GM18498 (cell line): ENCODE measurements at regions not wholly inside any gene's neighbourhood (a gene's known extent, or its start where the extent isn't known, plus 50 kb on each side); places are given as distances from the start of the nearest gene placed in this dataset.
"Not testable (repeated sequence)": the region's sequence is repeated elsewhere in the genome, so short reads cannot be mapped to it uniquely, and the experiment has no call there.

ENCODE experiments used
- ATAC-seq: cut with Tn5 transposase; IDR thresholded peaks from one replicate; pipeline ENCODE4 v1.9.1; 2021; ENCODE audit warnings: mild to moderate bottlenecking, moderate library complexity; ENCODE audit not compliant: unreplicated experiment

GRCh38 chr7:4609576-4609975 lies 72.5 kb upstream of the FOXK1 start:
- ATAC-seq, result not testable (repeated sequence)

DNA sequence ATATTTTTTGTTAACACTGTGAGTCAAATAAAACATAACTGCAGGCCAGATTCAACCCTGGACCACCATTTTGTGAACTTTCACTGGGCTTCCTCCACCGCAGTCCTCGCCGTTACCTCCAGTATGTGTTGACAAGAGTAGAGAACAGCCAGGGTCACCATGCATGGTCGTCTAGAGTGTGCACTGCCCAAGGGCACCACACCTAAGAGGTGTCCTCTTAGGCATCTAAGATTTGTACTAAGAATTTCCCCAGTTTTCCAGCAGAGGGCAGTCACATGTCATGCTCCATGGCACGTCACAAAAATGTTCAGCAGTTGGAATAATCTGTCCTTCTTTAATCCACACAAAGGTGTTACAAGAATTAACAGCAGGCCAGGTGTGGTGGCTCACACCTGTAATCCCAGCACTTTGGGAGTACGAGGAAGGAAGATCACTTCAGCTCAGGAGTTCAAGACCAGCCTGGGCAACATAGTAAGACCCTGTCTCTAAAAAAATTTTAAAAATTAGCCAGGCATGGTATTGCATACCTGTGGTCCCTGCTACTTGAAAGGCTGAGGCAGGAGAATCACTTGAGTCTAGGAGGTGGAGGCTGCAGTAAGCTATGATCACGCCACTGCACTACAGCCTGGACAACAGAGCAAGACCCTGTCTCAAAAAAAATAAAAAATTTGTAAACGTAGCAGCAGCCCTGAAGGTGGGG lies 71.2 kb upstream of the FOXK1 start:
- ATAC-seq, result peak; percentile 59

DNA sequence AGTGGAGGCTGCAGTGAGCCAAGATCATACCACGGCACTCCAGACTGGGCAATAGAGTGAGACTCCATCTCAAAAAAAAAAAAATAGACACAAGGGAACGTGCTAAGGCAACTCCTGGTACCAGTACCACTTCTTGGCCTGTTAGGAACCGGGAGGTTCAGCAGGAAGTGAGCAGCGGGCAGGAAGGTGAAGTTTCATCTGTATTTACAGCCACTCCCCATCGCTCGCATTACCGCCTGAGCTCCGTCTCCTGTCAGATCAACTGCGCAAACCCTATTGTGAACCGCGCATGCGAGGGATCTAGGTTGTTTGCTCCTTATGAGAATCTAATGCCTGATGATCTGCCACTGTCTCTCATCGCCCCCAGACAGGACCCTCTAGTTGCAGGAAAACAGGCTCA lies 69.9 kb upstream of the FOXK1 start:
- ATAC-seq, result no peak

DNA sequence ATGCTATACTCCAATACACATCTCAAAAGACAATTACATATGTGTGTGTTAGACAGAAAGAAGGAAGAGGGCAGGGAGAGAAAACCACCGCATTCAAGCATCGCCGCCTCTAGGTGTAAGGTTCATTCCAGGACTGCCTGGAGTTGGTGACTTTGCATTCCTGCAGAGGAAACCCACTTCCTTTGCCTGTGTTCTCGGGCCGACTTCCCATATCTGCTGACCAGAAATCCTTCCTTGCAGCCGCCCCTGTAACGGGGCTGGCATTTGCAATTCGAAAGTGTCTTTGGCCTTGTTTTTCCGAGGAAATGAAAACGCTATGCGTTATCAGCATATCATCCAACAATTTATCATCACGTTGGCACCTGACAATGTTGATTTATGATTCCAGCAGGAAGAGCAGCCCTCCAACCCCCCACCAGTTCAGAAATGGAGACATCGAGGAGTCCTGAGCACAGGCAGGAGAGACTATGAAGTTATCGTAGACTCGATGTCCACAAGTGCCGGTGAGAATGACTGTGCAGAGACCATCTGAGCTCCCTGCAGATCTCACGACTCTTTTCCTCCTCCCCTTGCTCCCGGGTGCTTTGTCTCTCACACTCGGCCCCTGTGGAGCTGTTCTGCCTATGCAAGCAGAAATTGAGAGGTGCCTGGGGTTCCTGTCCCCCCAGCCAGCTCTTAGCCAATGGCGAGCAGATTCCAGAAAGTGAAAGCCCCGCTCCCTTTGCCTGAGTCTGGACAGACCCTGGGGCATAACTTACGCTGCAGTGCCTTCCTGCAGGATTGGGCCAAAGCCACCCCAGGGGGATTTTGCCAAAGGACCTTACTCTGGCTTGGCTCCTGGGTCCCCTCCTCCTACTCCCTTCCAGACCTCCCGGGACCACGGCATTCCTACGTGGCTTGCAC lies 68.9 kb upstream of the FOXK1 start:
- ATAC-seq, result no peak

DNA sequence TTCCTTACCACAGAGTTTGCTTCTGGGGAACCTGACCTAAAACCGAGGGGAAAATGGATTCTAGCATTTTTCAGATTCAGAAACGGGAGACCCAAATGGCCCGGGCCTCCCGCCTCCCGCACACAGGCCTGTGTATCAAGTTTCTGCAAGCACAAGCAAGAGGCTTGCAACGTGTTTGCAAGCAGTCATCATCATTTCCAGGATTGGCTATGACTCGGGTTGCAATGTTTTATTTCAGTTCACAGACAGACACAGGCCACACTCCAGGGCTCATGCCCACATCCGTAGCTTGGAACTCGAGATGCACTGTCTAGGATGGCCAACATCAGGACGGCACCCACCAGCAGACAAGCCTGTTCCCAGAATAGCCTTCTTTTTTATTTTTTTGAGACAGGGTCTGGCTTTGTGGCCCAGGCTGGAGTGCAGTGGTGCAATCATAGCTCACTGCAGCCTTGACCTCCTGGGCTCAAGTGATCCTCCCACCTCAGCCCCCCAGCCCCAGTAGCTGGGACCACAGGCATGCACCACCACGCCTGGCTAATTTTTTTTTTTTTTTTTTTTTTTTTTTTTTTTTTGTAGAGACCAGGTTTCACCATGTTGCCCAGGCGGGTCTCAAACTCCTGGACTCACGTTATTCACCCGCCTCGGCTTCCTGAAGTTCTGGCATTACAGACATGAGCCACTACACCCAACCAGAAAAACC lies 68.1 kb upstream of the FOXK1 start:
- no peak for ATAC-seq

DNA sequence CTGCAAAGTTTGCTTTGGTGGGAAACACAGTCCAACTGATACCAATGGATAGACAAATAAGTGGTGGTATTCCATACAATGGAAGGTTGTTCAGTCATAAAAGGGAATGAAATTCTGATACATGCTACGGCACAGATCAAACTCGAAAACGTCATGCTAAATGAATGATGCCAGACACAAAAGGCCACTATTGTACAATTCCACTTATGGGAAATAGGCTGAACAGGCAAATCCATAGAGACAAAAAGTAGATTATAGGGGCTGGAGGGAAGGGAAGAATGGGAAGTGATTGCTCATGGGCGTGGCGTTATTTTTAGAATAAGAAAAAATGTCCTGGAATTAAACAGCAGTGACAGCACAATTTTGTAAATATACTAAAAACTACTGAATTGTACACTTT lies 66.0 kb upstream of the FOXK1 start:
- ATAC-seq, result no peak

- ATAC-seq, result no peak
Measured at GRCh38 chr7:4621396-4621795, 60.7 kb upstream of the FOXK1 start.

GRCh38 chr7:4626318-4626845 lies 55.7 kb upstream of the FOXK1 start:
- ATAC-seq, result no peak

GRCh38 chr7:4629287-4629895 lies 52.7 kb upstream of the FOXK1 start:
- no peak for ATAC-seq

- ATAC-seq, result no peak
Measured at GRCh38 chr7:4631380-4632179, 50.5 kb upstream of the FOXK1 start.
